H9 (cell line): ENCODE measurements at regions not wholly inside any gene's neighbourhood (a gene's known extent, or its start where the extent isn't known, plus 50 kb on each side); places are given as distances from the start of the nearest gene placed in this dataset.

Experiments used
- DNase-seq: peaks from one replicate; pipeline ENCODE4 v3.0.0-alpha.2; 2017
- H2AFZ ChIP-seq: one replicate; pipeline ENCODE4 v1.6.1; 2013; ENCODE audit warnings: mild to moderate bottlenecking, low read length, control low read depth, moderate library complexity
- H2AK5ac ChIP-seq: 2 replicates; pipeline ENCODE4 v1.6.1; 2013; ENCODE audit warnings: low read length, control low read depth, mixed read lengths; ENCODE audit not compliant: insufficient read length
- H2BK120ac ChIP-seq: one replicate; pipeline ENCODE4 v1.6.1; 2013; ENCODE audit warnings: low read depth, mild to moderate bottlenecking, low read length, control low read depth, inconsistent platforms; ENCODE audit not compliant: poor library complexity, severe bottlenecking
- H2BK12ac ChIP-seq: 2 replicates; pipeline ENCODE4 v1.6.1; 2013; ENCODE audit warnings: low read length, control low read depth, mixed read lengths, low read depth; ENCODE audit not compliant: insufficient read length
- H2BK15ac ChIP-seq: 2 replicates; pipeline ENCODE4 v1.6.1; 2013; ENCODE audit warnings: low read depth, low read length, control low read depth
- H2BK20ac ChIP-seq: one replicate; pipeline ENCODE4 v1.6.1; 2013; ENCODE audit warnings: low read depth, mild to moderate bottlenecking, low read length, control low read depth, inconsistent platforms; ENCODE audit not compliant: poor library complexity, severe bottlenecking
- H2BK5ac ChIP-seq: 2 replicates; pipeline ENCODE4 v1.6.1; 2013; ENCODE audit warnings: low read length, control low read depth, mixed read lengths; ENCODE audit not compliant: insufficient read length
- H3K14ac ChIP-seq: 2 replicates; pipeline ENCODE4 v1.6.1; 2013; ENCODE audit warnings: low read length, control low read depth; ENCODE audit not compliant: insufficient read depth
- H3K18ac ChIP-seq: 2 replicates; pipeline ENCODE4 v1.6.1; 2013; ENCODE audit warnings: low read depth, mild to moderate bottlenecking, mixed read lengths, low read length, control low read depth; ENCODE audit not compliant: insufficient read length
- H3K23ac ChIP-seq: 2 replicates; pipeline ENCODE4 v1.6.1; 2013; ENCODE audit warnings: low read length, control low read depth, mixed read lengths, low read depth; ENCODE audit not compliant: insufficient read length
- H3K23me2 ChIP-seq: 2 replicates; pipeline ENCODE4 v1.6.1; 2013; ENCODE audit warnings: low read depth, mild to moderate bottlenecking, mixed read lengths, low read length, control low read depth; ENCODE audit not compliant: insufficient read length, poor library complexity, severe bottlenecking
- H3K27ac ChIP-seq: 2 replicates; pipeline ENCODE4 v1.5.1; 2013; ENCODE audit warnings: low read length, control low read depth, mixed read lengths, low read depth; ENCODE audit not compliant: insufficient read length
- H3K27me3 ChIP-seq: 2 replicates; pipeline ENCODE4 v1.6.1; 2013; ENCODE audit warnings: low read length, control low read depth, inconsistent platforms; ENCODE audit not compliant: insufficient read depth
- H3K4ac ChIP-seq: 2 replicates; pipeline ENCODE4 v1.6.1; 2013; ENCODE audit warnings: low read depth, mild to moderate bottlenecking, control low read depth, inconsistent platforms, low read length, moderate library complexity
- H3K4me1 ChIP-seq: 2 replicates; pipeline ENCODE4 v1.6.1; 2013; ENCODE audit warnings: low read length, control low read depth, inconsistent platforms; ENCODE audit not compliant: insufficient read depth
- H3K4me2 ChIP-seq: 2 replicates; pipeline ENCODE4 v1.6.1; 2013; ENCODE audit warnings: low read length, control low read depth, mixed read lengths; ENCODE audit not compliant: insufficient read length, insufficient read depth
- H3K56ac ChIP-seq: 2 replicates; pipeline ENCODE4 v1.6.1; 2013; ENCODE audit warnings: low read depth, mild to moderate bottlenecking, mixed read lengths, low read length, control low read depth; ENCODE audit not compliant: insufficient read length
- H3K79me1 ChIP-seq: 2 replicates; pipeline ENCODE4 v1.6.1; 2013; ENCODE audit warnings: low read depth, mild to moderate bottlenecking, moderate library complexity, low read length, control low read depth, inconsistent platforms; ENCODE audit not compliant: insufficient read depth, poor library complexity, severe bottlenecking
- H3K79me2 ChIP-seq: 2 replicates; pipeline ENCODE4 v1.6.1; 2013; ENCODE audit warnings: low read length, control low read depth, inconsistent platforms; ENCODE audit not compliant: insufficient read depth
- H3K9ac ChIP-seq: 2 replicates; pipeline ENCODE4 v1.6.1; 2013; ENCODE audit warnings: low read length, control low read depth, mixed read lengths; ENCODE audit not compliant: insufficient read length; ENCODE audit errors: extremely low read depth
- H3K9me3 ChIP-seq: one replicate; pipeline ENCODE4 v1.6.1; 2013; ENCODE audit warnings: low read depth, low read length, inconsistent platforms; ENCODE audit not compliant: control insufficient read depth
- H3T11ph ChIP-seq: one replicate; pipeline ENCODE4 v1.6.1; 2013; ENCODE audit warnings: mild to moderate bottlenecking, low read length, control low read depth, inconsistent platforms
- H4K20me1 ChIP-seq: one replicate; pipeline ENCODE4 v1.6.1; 2013; ENCODE audit not compliant: control insufficient read depth, insufficient read length, insufficient read depth
- H4K5ac ChIP-seq: 2 replicates; pipeline ENCODE4 v1.6.1; 2013; ENCODE audit warnings: low read depth, mild to moderate bottlenecking, mixed read lengths, low read length, control low read depth; ENCODE audit not compliant: insufficient read length
- H4K8ac ChIP-seq: replicated peaks from 2 replicates; pipeline ENCODE4 v1.6.1; 2013; ENCODE audit warnings: low read length, control low read depth, mixed read lengths, low read depth; ENCODE audit not compliant: insufficient read length
- H4K91ac ChIP-seq: 2 replicates; pipeline ENCODE4 v1.6.1; 2013; ENCODE audit warnings: low read depth, mild to moderate bottlenecking, moderate library complexity, mixed read lengths, low read length, control low read depth; ENCODE audit not compliant: insufficient read length
- H3K27ac Mint-ChIP-seq, 3 experiments: 2 replicates in 2 of 3; 3 replicates in 1 of 3; pipeline ENCODE4 v1.8.0; 2020 to 2021; ENCODE audit warnings: mixed read lengths in 3 of 3, mild to moderate bottlenecking in 1 of 3, moderate library complexity in 1 of 3
- H3K27me3 Mint-ChIP-seq: 2 replicates; pipeline ENCODE4 v1.8.0; 2021; ENCODE audit warnings: low read depth, mild to moderate bottlenecking, moderate library complexity, mixed read lengths
- H3K36me3 Mint-ChIP-seq, 3 experiments: 2 replicates in 2 of 3; 3 replicates in 1 of 3; pipeline ENCODE4 v1.8.0; 2020 to 2021; ENCODE audit warnings: low read depth in 3 of 3, mixed read lengths in 3 of 3; ENCODE audit not compliant: insufficient read depth in 1 of 3
- H3K4me1 Mint-ChIP-seq, 2 experiments: 2 replicates each; pipeline ENCODE4 v1.8.0; 2020; ENCODE audit warnings: mixed read lengths in 2 of 2
- H3K4me3 Mint-ChIP-seq, 2 experiments: 2 replicates in 1 of 2; 3 replicates in 1 of 2; pipeline ENCODE4 v1.8.0; 2020 to 2021; ENCODE audit warnings: mild to moderate bottlenecking in 2 of 2, mixed read lengths in 2 of 2, moderate library complexity in 1 of 2
- H3K9me3 Mint-ChIP-seq, 2 experiments: 2 replicates in 1 of 2; 3 replicates in 1 of 2; pipeline ENCODE4 v1.8.0; 2020; ENCODE audit warnings: mild to moderate bottlenecking in 2 of 2, mixed read lengths in 2 of 2, moderate library complexity in 1 of 2
- WGBS: extraction: QIAGEN DNeasy Blood & Tissue Kit; methylation state at CpG from one replicate; pipeline ENCODE4 v1.1.7; 2013; ENCODE audit warnings: missing lambda C conversion rate, low lambda C conversion rate, mixed read lengths; ENCODE audit not compliant: insufficient read length; ENCODE audit errors: extremely low coverage; 5-methylcytosine and 5-hydroxymethylcytosine counted together
- TF ChIP-seq, protein P1 (sequence below): fragments of 200-600 bp; sonication (generic); conservative IDR thresholded peaks from 3 replicates; pipeline ENCODE4 v1.8.0; 2021; ENCODE audit warnings: antibody characterized with exemption, mild to moderate bottlenecking

- Histone ChIP-seq H2BK15ac (no peak overlapping the region), H3K14ac (no peak overlapping the region; the same call in 1 of the 2 replicates), H2AK5ac (no peak overlapping the region), H2BK20ac (no peak overlapping the region), H2BK120ac (no peak overlapping the region), H2BK5ac (no peak overlapping the region), H3K9me3 (no peaks in the 10 kb centered on the region), H2AFZ (peak overlapping the region; percentile 32), H3T11ph (no peak overlapping the region), H3K79me2 (no peaks in the 10 kb centered on the region; the same call in 1 of the 2 replicates), H3K79me1 (no peaks in the 10 kb centered on the region), H4K5ac (no peak overlapping the region), H3K4me1 (peaks cover 2% of the 10 kb centered on the region; the same call in 1 of the 2 replicates), H3K4ac (no peak overlapping the region), H4K20me1 (no peaks in the 10 kb centered on the region), H3K18ac (no peak overlapping the region), H3K27ac (no peak overlapping the region), H2BK12ac (no peak overlapping the region), H4K91ac (no peak overlapping the region), H3K27me3 (no peaks in the 10 kb centered on the region), H3K56ac (no peak overlapping the region), H3K23me2 (no peaks in the 10 kb centered on the region), H3K9ac (no peak overlapping the region), H4K8ac (no peak overlapping the region), H3K4me2 (no peak overlapping the region), H3K23ac (no peak overlapping the region)
- H3K27me3 Mint-ChIP-seq = no peaks in the 10 kb centered on the region
- H3K9me3 Mint-ChIP-seq = no peaks in the 10 kb centered on the region
- no peak overlapping the region for H3K4me3 Mint-ChIP-seq
- peak overlapping the region in 1 of 3 experiments; percentile 36; a peak in 1 of 7 replicates for H3K27ac Mint-ChIP-seq
- no CpG with 5 or more reads among the region's 4 CpGs for WGBS
- H3K4me1 Mint-ChIP-seq = peaks cover 10 to 14% of the 10 kb centered on the region in 2 experiments
- H3K36me3 Mint-ChIP-seq = no peaks in the 10 kb centered on the region
- TF ChIP-seq, protein P1, sequence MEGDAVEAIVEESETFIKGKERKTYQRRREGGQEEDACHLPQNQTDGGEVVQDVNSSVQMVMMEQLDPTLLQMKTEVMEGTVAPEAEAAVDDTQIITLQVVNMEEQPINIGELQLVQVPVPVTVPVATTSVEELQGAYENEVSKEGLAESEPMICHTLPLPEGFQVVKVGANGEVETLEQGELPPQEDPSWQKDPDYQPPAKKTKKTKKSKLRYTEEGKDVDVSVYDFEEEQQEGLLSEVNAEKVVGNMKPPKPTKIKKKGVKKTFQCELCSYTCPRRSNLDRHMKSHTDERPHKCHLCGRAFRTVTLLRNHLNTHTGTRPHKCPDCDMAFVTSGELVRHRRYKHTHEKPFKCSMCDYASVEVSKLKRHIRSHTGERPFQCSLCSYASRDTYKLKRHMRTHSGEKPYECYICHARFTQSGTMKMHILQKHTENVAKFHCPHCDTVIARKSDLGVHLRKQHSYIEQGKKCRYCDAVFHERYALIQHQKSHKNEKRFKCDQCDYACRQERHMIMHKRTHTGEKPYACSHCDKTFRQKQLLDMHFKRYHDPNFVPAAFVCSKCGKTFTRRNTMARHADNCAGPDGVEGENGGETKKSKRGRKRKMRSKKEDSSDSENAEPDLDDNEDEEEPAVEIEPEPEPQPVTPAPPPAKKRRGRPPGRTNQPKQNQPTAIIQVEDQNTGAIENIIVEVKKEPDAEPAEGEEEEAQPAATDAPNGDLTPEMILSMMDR = no peak
- no peak for DNase-seq
Observed at GRCh38 chr1:199857108-199857507, 170.4 kb upstream of the NR5A2 start.
